ENCODE measurements at regions not wholly inside any gene's neighbourhood (a gene's known extent, or its start where the extent isn't known, plus 50 kb on each side); places are given as distances from the start of the nearest gene placed in this dataset.

GRCh38 chr6:166005401-166005943 is 162.2 kb downstream of the TBXT start:
- Histone ChIP-seq H2AFZ (ENCODE audit: low read depth, low read length) (peak overlapping the region; percentile 84), H4K20me1 (ENCODE audit: insufficient read depth, low read length) (no peaks in the 10 kb centered on the region), H3K79me2 (ENCODE audit: insufficient read depth, low read length) (no peaks in the 10 kb centered on the region), H3K27ac (ENCODE audit: low read length) (peak overlapping the region; percentile 80), H3K4me3 (ENCODE audit: low read depth in 1 of 2, low read length in 2 of 2) (peak overlapping the region; percentile 9 to 51; a peak in 3 of 4 replicates), H3K4me1 (ENCODE audit: insufficient read depth, low read length) (peaks cover 33% of the 10 kb centered on the region), H3K4me2 (ENCODE audit: insufficient read depth, low read length) (peak overlapping the region; percentile 61), H3K36me3 (ENCODE audit: insufficient read depth, low read length) (no peaks in the 10 kb centered on the region), H3K27me3 (ENCODE audit: insufficient read depth, low read length, poor library complexity) (no peaks in the 10 kb centered on the region), H3K9me3 (ENCODE audit: insufficient read depth, low read length, severe bottlenecking) (no peaks in the 10 kb centered on the region), H3K9ac (ENCODE audit: low read depth, low read length) (peak overlapping the region; percentile 56)
- TF ChIP-seq CTCF (IDR thresholded peaks at IDR 0.05; ENCODE audit: borderline replicate concordance, extremely low read depth, low read length, poor library complexity, severe bottlenecking) (no peak), EZH2 (IDR thresholded peaks at IDR 0.05; ENCODE audit: borderline replicate concordance, low read depth, low read length, severe bottlenecking) (no peak)
- no peak for DNase-seq
- ATAC-seq (ENCODE audit: insufficient read depth, low read depth): peak; percentile 70

- H2AFZ ChIP-seq (ENCODE audit: low read depth, low read length): no peak overlapping the region
- no peaks in the 10 kb centered on the region for H3K9me3 ChIP-seq (ENCODE audit: insufficient read depth, low read length, severe bottlenecking)
- H3K36me3 ChIP-seq (ENCODE audit: insufficient read depth, low read length): no peaks in the 10 kb centered on the region
- DNase-seq (no peak), ATAC-seq (ENCODE audit: insufficient read depth, low read depth) (no peak)
- peak overlapping the region; percentile 80 for H3K27ac ChIP-seq (ENCODE audit: low read length)
- 0 out of 2 replicates have a peak overlapping the region, but pooled peaks have one; percentile 23 for H3K4me2 ChIP-seq (ENCODE audit: insufficient read depth, low read length)
- H3K4me1 ChIP-seq (ENCODE audit: insufficient read depth, low read length): peaks cover 33% of the 10 kb centered on the region
- no peak for TF ChIP-seq CTCF (IDR thresholded peaks at IDR 0.05; ENCODE audit: borderline replicate concordance, extremely low read depth, low read length, poor library complexity, severe bottlenecking)
- TF ChIP-seq EZH2 (IDR thresholded peaks at IDR 0.05; ENCODE audit: borderline replicate concordance, low read depth, low read length, severe bottlenecking): no peak
- no peaks in the 10 kb centered on the region for H4K20me1 ChIP-seq (ENCODE audit: insufficient read depth, low read length)
- H3K79me2 ChIP-seq (ENCODE audit: insufficient read depth, low read length): no peaks in the 10 kb centered on the region
- no peaks in the 10 kb centered on the region for H3K27me3 ChIP-seq (ENCODE audit: insufficient read depth, low read length, poor library complexity)
- H3K9ac ChIP-seq (ENCODE audit: low read depth, low read length): no peak overlapping the region
- no peak overlapping the region for H3K4me3 ChIP-seq (ENCODE audit: low read depth in 1 of 2, low read length in 2 of 2)
Measured at GRCh38 chr6:166004876-166005275, 162.8 kb downstream of the TBXT start.

- peak; percentile 38 for DNase-seq
- Histone ChIP-seq H4K20me1 (ENCODE audit: insufficient read depth, low read length) (no peaks in the 10 kb centered on the region), H2AFZ (ENCODE audit: low read depth, low read length) (peak overlapping the region; percentile 64), H3K79me2 (ENCODE audit: insufficient read depth, low read length) (no peaks in the 10 kb centered on the region), H3K4me3 (ENCODE audit: low read depth in 1 of 2, low read length in 2 of 2) (no peak overlapping the region), H3K27ac (ENCODE audit: low read length) (peak overlapping the region; percentile 80), H3K4me2 (ENCODE audit: insufficient read depth, low read length) (0 out of 2 replicates have a peak overlapping the region, but pooled peaks have one; percentile 23), H3K36me3 (ENCODE audit: insufficient read depth, low read length) (no peaks in the 10 kb centered on the region), H3K9me3 (ENCODE audit: insufficient read depth, low read length, severe bottlenecking) (no peaks in the 10 kb centered on the region), H3K27me3 (ENCODE audit: insufficient read depth, low read length, poor library complexity) (no peaks in the 10 kb centered on the region), H3K4me1 (ENCODE audit: insufficient read depth, low read length) (peaks cover 33% of the 10 kb centered on the region), H3K9ac (ENCODE audit: low read depth, low read length) (no peak overlapping the region)
- ATAC-seq (ENCODE audit: insufficient read depth, low read depth): peak; percentile 44; the same call in 2 of the 3 replicates
- TF ChIP-seq CTCF (IDR thresholded peaks at IDR 0.05; ENCODE audit: borderline replicate concordance, extremely low read depth, low read length, poor library complexity, severe bottlenecking): no peak
- no peak for TF ChIP-seq EZH2 (IDR thresholded peaks at IDR 0.05; ENCODE audit: borderline replicate concordance, low read depth, low read length, severe bottlenecking)
Measured at GRCh38 chr6:166004471-166004870, 163.2 kb downstream of the TBXT start.

Data from DND-41 (cell line).